ENCODE measurements at regions not wholly inside any gene's neighbourhood (a gene's known extent, or its start where the extent isn't known, plus 50 kb on each side); places are given as distances from the start of the nearest gene placed in this dataset.
A peak's percentile ranks its signal among the peaks of the same experiment; 100 is the strongest.

DNA sequence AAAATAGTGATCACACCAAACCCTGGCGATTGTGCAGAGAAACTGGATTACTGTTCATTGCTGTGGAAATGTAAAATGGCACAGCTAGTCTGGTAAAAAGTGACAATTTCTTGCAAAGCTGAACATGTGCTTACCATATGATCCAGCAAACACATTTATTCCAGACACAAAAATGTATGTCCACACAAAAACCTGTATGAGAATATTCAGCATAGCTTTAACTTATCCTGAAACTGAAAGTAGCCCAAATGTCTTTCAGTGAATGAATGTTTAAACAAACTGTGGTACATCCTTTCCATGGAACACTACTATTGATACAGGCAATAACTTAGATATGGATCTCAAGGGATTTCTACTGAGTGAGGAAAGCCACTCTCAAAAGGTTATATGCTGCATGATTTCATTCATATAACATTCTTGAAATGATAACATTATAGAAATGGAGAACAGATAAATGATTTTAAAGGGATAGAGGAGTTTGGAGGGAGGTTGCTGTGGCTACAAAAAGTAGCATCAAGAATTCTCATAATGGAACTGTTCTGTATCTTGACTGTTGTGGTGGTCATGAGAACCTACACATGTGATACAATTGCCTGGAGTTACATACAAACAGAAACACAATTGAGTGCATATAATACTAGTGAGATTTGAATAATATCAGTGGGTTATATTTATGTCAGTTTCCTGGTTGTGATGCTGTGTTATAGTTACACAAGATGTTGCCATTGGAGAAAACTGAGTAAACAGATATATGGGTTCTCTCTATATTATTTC, 70.7 kb upstream of the DPH6 start:
- H3K36me3 ChIP-seq (ENCODE audit: control insufficient read depth in 2 of 2, insufficient read depth in 2 of 2, low read length in 1 of 2) = no peaks in the 10 kb centered on the region
- BruUV-seq (replicated peaks) = no TSS peak
- DNase-seq (ENCODE audit: low read depth, low spot score) = no peak
- no peaks in the 10 kb centered on the region for H3K79me2 ChIP-seq (ENCODE audit: control insufficient read depth, insufficient read depth, low read length)
- TF ChIP-seq EP300 (IDR thresholded peaks at IDR 0.05; ENCODE audit: borderline replicate concordance in 1 of 2, control insufficient read depth in 1 of 2, low read depth in 2 of 2, low read length in 2 of 2) (peak in 1 of 2 experiments; percentile 48; a peak in 1 of 4 replicates), RB1 (IDR thresholded peaks at IDR 0.05; ENCODE audit: borderline replicate concordance) (no peak)
- TF ChIP-seq, protein P1, sequence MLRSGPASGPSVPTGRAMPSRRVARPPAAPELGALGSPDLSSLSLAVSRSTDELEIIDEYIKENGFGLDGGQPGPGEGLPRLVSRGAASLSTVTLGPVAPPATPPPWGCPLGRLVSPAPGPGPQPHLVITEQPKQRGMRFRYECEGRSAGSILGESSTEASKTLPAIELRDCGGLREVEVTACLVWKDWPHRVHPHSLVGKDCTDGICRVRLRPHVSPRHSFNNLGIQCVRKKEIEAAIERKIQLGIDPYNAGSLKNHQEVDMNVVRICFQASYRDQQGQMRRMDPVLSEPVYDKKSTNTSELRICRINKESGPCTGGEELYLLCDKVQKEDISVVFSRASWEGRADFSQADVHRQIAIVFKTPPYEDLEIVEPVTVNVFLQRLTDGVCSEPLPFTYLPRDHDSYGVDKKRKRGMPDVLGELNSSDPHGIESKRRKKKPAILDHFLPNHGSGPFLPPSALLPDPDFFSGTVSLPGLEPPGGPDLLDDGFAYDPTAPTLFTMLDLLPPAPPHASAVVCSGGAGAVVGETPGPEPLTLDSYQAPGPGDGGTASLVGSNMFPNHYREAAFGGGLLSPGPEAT (IDR thresholded peaks at IDR 0.05; ENCODE audit: low read depth) = no peak
- no peaks in the 10 kb centered on the region for H3K9me3 ChIP-seq (replicated peaks; ENCODE audit: control insufficient read depth, insufficient read depth, low read length)
- ChIA-PET RAD21 (ENCODE audit: unreplicated experiment) (no interaction called here), POLR2A (no interaction called here), CTCF (interaction anchor here (1.3 kb wide), 1 partner anchor 10 kb away, joined by 4 read pairs; no protein-coding TSS in a partner anchor), SMC1A (ENCODE audit: uncharacterized antibody, unreplicated experiment) (no interaction called here)
- H3K4me3 ChIP-seq = no peak overlapping the region
- peak; percentile 61 for ATAC-seq
- no peak overlapping the region for H2AFZ ChIP-seq (ENCODE audit: control insufficient read depth, low read depth, low read length)
- H3K27ac ChIP-seq (ENCODE audit: control insufficient read depth, insufficient read depth) = no peak overlapping the region
- FAIRE-seq = peak; percentile 18
- H4K20me1 ChIP-seq (ENCODE audit: control insufficient read depth, insufficient read depth) = no peaks in the 10 kb centered on the region
- H3K9ac ChIP-seq (ENCODE audit: control insufficient read depth, insufficient read depth, low read length) = no peak overlapping the region
- H3K27me3 ChIP-seq (replicated peaks in 1 of 2; ENCODE audit: control insufficient read depth in 2 of 2, insufficient read depth in 2 of 2, low read length in 1 of 2) = no peaks in the 10 kb centered on the region
- H3K4me2 ChIP-seq (ENCODE audit: control insufficient read depth, insufficient read depth) = no peak overlapping the region
- WGBS (ENCODE audit: insufficient coverage, insufficient replicate concordance, low lambda C conversion rate, missing lambda C conversion rate) = 95% methylated on average over 1 of the region's 1 CpG
- in situ Hi-C loops (cut with MboI) (no loop called here), intact Hi-C loops (cut with micrococcal nuclease; ENCODE audit: unreplicated experiment) (no loop called here)
- H3K4me1 ChIP-seq (ENCODE audit: control insufficient read depth, insufficient read depth, low read length) = no peaks in the 10 kb centered on the region

Data from GM12878 (cell line).